WTC11 (cell line): ENCODE measurements at regions not wholly inside any gene's neighbourhood (a gene's known extent, or its start where the extent isn't known, plus 50 kb on each side); places are given as distances from the start of the nearest gene placed in this dataset.

Source experiments
- ATF2 ChIP-seq: sonication (generic); formaldehyde crosslinking; IDR thresholded peaks from 2 replicates; pipeline ENCODE4 v1.8.1; 2022; ENCODE audit warnings: low read depth, missing genetic modification reagents, borderline replicate concordance
- ZNF416 ChIP-seq: fragments of 250-450 bp; sonication (Bioruptor Pico); IDR thresholded peaks from 2 replicates; pipeline ENCODE4 v1.9.0; 2021; ENCODE audit warnings: mild to moderate bottlenecking, inconsistent platforms
- TF ChIP-seq, protein P1 (sequence below): fragments of 200-600 bp; IDR thresholded peaks from 2 replicates; pipeline ENCODE4 v1.8.0; 2022; ENCODE audit warnings: antibody characterized with exemption
- TF ChIP-seq, protein P2 (sequence below): sonication (generic); formaldehyde crosslinking; IDR thresholded peaks from 2 replicates; pipeline ENCODE4 v1.8.0; 2022; ENCODE audit warnings: mild to moderate bottlenecking, missing genetic modification reagents
- TF ChIP-seq, protein P3 (sequence below): sonication (generic); formaldehyde crosslinking; IDR thresholded peaks from 2 replicates; pipeline ENCODE4 v1.8.0; 2022; ENCODE audit warnings: mild to moderate bottlenecking, missing genetic modification reagents

DNA sequence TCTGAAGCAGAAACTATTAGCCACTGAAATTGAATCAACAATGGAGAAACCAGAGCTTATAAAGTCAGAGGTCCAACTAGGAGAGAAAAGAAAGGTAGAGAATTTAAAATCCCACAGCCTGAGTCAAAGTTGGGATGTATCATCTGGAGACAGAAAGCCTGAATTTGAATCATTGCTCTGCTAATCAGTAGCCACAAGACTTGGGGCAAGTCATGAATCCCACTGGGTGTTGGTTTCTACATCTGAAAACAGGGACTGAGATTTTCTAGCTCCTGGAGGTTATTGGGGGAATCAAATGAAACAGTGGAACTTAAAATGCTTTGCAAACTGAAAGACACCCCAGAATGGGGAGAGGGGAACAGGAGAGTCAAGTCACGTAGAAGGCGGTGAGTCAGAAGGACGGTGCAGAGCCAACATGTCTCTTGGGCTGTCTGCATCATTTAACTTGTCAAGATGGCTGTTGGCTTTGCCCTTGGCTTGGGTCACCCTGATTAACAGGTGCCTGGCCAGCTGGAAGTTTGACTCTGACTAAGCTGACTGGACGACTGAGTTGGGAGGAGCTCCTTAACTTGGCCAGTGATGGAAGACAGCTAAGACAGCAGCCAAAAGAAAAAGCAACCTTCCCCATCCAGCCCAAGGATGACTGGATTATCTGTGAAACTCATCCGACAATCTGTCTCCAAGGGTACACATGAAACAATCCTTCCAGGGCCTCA, 60.6 kb upstream of the ADRA1B start:
- TF ChIP-seq ATF2 (CRISPR knock-in tag) (no peak), ZNF416 (CRISPR knock-in tag) (no peak)
- TF ChIP-seq, protein P1, sequence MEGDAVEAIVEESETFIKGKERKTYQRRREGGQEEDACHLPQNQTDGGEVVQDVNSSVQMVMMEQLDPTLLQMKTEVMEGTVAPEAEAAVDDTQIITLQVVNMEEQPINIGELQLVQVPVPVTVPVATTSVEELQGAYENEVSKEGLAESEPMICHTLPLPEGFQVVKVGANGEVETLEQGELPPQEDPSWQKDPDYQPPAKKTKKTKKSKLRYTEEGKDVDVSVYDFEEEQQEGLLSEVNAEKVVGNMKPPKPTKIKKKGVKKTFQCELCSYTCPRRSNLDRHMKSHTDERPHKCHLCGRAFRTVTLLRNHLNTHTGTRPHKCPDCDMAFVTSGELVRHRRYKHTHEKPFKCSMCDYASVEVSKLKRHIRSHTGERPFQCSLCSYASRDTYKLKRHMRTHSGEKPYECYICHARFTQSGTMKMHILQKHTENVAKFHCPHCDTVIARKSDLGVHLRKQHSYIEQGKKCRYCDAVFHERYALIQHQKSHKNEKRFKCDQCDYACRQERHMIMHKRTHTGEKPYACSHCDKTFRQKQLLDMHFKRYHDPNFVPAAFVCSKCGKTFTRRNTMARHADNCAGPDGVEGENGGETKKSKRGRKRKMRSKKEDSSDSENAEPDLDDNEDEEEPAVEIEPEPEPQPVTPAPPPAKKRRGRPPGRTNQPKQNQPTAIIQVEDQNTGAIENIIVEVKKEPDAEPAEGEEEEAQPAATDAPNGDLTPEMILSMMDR: no peak
- TF ChIP-seq, protein P2, sequence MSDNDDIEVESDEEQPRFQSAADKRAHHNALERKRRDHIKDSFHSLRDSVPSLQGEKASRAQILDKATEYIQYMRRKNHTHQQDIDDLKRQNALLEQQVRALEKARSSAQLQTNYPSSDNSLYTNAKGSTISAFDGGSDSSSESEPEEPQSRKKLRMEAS (CRISPR knock-in tag): no peak
- TF ChIP-seq, protein P3, sequence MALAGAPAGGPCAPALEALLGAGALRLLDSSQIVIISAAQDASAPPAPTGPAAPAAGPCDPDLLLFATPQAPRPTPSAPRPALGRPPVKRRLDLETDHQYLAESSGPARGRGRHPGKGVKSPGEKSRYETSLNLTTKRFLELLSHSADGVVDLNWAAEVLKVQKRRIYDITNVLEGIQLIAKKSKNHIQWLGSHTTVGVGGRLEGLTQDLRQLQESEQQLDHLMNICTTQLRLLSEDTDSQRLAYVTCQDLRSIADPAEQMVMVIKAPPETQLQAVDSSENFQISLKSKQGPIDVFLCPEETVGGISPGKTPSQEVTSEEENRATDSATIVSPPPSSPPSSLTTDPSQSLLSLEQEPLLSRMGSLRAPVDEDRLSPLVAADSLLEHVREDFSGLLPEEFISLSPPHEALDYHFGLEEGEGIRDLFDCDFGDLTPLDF: no peak
